ENCODE measurements at regions not wholly inside any gene's neighbourhood (a gene's known extent, or its start where the extent isn't known, plus 50 kb on each side); places are given as distances from the start of the nearest gene placed in this dataset.

GRCh38 chr2:237199577-237199976 is 113.9 kb downstream of the COPS8 start:
- TF ChIP-seq CTCF (conservative IDR thresholded peaks at IDR 0.05): no peak
- TF ChIP-seq ZFX (IDR thresholded peaks at IDR 0.05): no peak
